NCI-H2029 (cell line): ENCODE measurements at regions not wholly inside any gene's neighbourhood (a gene's known extent, or its start where the extent isn't known, plus 50 kb on each side); places are given as distances from the start of the nearest gene placed in this dataset.

Source experiments
- DNase-seq: peaks from one replicate; lab custom pipeline; 2025; lab: John Stamatoyannopoulos, UW

GRCh38 chr14:82047777-82048470, 514.3 kb upstream of the SEL1L start:
- no peak for DNase-seq

GRCh38 chr14:82052778-82053177, 519.1 kb upstream of the SEL1L start:
- DNase-seq: no peak

DNA sequence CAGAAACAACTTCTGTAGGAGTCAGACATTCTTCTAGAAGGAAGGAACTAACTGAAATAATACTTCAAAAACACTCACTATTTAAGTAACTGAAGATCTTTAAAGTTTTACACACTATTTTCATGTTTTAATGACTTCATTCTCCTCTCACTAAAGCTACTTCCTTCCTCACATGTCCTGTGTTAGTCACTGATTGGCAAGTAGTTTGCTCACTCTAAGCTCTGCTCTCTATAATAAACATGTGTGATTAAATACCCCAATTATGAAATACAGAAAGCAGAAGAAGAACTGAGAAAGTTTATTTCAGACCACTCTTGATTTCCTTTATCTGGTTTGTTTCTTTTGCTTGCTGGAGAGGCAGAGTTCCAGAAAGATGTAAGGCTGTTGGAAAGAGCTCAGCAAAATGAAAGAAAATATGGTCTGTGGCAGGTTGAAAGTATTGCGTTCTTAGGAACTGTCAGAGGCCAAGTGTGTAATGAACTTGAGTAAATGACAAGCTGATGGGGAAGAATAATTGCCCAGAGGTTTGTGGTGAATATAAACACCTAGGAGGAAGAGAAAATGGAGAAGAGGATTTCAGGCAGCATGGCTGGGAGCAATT, 522.0 kb upstream of the SEL1L start:
- no peak for DNase-seq

- DNase-seq: no peak
These were observed 526.6 kb upstream of the SEL1L start for GRCh38 chr14:82060219-82060618.

DNA sequence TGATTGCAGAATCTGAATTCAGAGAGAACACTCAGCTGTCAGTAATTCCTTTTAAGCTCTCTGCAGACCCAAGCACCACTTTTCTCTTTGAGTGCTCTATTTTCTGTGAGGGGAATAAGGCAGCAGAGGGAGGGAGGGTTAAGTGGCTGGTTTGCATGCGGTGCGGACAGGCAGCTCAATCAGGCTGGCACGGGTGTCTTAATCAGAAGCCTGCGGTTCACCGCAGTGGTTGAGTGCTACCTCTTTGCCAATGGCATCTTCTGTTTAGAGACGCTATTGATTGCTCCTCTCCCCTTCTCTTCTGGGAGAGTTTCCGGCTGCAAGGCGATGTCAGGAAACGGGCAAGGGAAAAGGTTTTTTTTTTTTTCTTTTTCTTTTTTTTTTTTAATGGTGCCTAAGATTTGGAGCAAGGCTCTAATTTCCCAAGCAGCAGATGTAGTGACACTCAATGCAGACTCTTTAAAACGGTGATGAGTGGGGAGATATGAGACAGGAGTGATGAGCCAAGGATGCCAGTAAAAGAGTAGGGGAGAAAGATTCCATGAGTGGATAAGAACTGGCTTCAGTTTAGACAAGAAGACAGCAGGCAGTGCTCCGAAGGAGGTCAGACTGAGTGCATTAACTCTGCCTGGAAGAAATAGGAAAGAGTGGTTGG, 533.7 kb upstream of the SEL1L start:
- no peak for DNase-seq

DNA sequence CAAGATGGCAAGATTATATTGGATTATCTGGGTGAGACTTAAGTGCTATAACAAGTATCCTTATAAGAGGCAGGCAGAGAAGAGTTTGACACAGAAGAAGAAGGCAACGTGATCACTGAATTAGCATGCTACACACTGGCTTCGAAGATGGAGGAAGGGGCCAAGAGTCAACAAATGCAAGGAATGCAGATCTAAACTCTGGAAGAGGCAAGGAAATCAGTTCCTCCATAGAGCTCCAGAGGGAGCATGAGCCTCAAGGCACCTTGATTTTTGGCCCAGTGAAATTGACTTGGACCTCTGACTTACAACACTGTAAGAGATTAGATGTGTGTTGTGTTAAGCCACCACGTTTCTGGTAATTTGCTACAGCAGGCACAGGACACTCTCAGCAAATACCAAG, 536.4 kb upstream of the SEL1L start:
- no peak for DNase-seq

- DNase-seq: no peak
These were observed 537.1 kb upstream of the SEL1L start for GRCh38 chr14:82070753-82071152.

GRCh38 chr14:82073547-82073946, 539.9 kb upstream of the SEL1L start:
- no peak for DNase-seq

DNA sequence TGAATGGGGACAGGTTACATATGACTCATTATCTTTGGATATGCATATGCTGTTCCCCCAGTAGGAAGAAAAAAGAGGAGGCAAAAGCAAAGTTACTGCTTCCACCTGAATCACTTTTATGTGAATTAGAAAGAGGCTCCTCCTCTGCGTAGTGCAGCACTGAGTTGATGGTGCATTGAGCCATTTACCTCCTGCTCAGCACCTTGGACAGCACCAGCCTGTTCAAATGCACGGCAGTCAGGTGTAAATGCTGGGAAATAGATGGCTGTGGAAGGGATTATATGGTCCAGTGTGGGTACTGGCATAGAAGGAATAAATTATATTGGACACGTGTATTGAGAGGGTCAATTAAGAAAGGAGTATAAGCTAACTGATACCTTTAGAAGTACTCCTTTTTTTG, 541.9 kb upstream of the SEL1L start:
- no peak for DNase-seq

DNA sequence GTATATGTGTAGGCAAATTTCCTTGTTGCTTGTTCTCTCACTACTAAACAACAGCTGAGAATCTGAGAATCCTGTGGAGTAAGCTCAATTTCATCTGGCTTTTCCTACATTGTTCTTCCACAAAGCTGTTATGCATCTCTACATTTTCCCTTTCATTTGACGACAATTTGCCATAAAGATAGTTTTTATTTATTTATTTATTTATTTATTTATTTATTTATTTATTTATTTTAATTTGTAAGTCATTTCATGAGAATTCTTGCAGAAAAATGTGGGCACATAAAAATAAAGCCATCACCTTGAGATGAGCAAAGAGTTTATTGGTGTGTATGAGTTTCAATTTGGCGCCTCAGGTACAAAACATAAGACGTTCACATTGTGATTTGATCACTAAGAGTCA, 545.9 kb upstream of the SEL1L start:
- no peak for DNase-seq

GRCh38 chr14:82080370-82080769, 546.7 kb upstream of the SEL1L start:
- no peak for DNase-seq

- no peak for DNase-seq
These were observed 551.2 kb upstream of the SEL1L start for GRCh38 chr14:82084813-82085212.

DNA sequence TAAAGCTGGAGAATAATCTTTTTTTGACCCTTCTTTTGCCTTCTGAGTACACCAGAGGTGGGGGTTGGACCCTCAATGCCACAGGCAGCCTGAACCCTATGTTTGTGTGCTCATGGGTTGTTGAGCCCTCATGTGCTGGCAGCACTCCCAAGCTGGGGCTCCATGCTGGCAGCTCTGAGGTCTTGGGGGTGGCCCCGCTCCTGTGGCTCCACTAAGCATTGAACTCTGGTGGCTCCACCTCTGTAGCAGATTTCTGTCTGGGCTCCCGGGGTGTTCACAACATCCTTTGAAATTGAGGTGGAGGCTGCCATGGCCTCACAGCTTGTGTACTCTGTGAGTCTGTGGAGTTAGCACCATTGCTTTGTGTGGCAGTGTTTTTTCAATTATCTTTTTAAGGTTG, 557.4 kb upstream of the SEL1L start:
- DNase-seq: no peak

DNA sequence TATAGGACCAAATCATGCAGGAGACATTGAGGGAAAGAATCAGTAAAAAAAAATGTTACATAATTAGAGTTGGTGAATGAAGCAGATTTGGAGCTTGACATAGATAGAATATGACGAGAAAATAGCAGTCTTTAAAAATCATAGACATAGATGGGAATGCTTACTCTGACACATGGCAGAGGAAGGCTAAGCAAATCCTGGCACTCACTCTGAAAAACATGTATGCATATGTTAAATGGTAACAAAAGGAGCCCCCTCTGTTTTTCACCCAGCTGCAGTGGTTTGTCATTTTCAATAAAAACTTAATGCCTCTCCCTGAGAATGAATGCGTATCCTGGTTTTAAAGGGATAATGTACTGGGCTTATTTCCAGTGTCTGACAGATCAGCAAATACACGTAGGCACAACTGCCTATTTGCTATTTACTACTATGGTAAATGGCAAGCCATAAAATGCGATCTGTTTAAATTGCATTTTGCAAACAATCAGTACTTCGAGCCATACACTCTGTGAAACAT, 561.2 kb upstream of the SEL1L start:
- no peak for DNase-seq

- no peak for DNase-seq
These were observed 570.4 kb upstream of the SEL1L start for GRCh38 chr14:82104013-82104412.

DNA sequence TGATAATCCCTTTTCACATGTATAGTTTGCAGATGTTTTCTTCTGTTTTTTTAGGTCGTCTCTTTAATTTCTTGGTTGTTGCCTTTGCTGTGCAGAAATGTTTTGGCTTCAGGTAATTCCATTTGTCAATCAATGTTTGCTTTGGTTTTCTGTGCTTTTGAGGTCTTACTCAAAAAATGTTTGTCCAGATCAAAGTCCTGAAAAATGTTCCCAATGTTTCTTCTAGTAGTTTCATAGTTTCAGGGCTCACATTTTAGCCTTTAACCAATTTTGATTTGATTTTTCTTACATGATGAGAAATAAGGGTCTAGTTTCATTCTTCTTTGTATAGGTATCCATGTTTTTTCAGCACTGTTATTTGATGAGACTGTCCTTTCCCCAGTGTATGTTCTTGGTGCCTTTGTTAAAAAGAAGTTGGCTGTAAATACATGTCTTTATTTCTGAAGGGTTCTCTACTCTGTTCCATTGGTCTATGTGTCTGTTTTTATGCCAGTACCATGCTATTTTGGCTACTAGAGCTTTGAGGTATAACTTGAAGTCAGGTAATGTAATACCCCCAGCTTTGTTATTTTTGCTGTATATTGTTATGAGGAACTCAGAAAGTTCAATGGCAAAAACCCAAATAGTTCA, 578.7 kb upstream of the SEL1L start:
- no peak for DNase-seq

DNA sequence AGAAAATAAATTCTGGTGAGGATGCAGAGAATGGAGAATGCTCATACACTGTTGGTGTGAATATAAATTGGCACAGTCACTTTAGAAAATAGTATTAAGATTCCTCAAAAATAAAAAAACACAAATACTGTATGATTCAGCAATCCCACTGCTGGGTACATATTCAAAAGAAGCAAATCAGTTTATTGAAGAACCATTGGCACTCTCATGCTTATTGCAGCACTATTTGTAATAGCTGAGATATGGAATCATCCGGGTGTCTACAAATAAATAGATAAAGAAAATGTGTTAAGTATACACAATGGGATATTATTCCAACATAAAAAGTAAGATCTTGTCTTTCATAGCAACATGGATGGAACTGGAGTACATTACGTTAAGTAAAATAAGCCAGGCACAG, 579.4 kb upstream of the SEL1L start:
- no peak for DNase-seq

DNA sequence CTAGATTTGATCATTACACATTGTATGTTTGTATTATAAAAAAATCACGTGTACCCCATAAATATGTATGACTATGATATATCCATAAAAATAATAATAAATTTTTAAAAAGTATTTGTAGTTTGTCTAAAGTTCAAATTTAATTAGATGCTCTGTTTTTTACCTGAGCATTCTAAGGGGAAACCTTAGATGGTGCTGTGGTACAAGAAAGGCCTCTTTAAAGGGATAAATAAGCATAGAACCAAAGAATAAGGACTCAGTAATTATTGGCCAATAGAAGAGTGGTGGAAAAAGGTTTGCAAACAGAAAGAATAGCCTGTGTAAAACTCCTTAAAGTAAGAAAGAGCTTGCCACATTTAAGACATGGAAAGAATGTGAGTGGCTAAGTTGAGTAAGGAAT, 580.1 kb upstream of the SEL1L start:
- DNase-seq: no peak

DNA sequence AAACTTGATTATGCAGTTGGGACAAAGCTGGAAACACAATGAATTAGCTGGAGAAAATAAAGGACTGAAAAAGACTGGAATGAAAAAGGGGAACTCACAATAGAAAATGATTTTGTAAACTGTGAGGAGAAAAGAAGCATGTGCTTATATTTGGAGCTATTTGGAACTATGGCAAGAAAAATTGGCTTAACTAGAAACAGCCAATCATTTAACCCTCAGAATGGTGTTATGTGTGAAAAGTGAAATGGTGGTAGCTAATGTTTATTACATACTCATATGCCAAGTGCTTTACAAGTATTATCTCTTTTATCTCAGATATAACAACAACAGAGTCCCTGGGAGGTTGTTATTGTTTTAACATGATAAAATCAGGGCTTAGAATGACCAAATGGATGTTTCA, 583.1 kb upstream of the SEL1L start:
- DNase-seq: no peak

DNA sequence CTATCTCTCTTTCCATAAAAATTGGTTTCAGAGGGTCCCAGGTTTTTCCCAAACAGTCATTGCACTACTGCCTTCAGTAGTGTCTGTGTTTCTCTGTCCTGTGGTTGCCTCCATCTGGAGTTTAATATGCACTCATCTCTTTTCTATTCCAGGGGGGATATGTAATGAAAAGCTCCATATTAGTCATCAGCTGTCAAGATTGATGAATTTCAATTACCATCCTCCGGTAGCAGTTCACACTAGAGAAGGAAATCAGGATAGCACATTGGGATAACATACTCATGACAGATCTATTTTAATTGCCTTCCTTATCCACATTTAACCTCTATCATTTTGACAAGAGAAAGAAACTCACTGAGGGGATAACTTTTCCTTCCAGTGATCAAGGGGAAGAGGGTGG, 589.0 kb upstream of the SEL1L start:
- no peak for DNase-seq

GRCh38 chr14:82124511-82124910, 590.9 kb upstream of the SEL1L start:
- no peak for DNase-seq

- no peak for DNase-seq
These were observed 592.4 kb upstream of the SEL1L start for GRCh38 chr14:82126006-82126405.

DNA sequence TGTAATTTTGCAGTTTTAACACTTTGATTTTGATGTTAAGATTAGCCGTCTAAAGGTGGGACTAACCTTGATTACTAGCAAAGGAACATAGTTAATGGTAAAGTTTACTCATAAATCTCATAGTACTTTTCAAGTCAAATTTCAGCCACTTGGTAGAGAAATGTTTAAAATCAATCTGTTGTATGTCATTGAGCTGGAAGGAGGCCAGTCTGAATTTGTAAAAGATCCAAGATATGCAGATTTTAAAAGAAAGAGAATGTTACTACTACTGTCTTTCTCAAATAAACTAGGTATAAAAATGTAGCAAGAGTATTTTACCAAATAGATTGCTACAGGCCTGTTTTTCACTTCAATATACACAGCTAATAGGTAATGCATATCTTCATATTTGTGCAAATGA, 600.8 kb upstream of the SEL1L start:
- no peak for DNase-seq
